K562 (cell line): ENCODE measurements at regions not wholly inside any gene's neighbourhood (a gene's known extent, or its start where the extent isn't known, plus 50 kb on each side); places are given as distances from the start of the nearest gene placed in this dataset.
A peak's percentile ranks its signal among the peaks of the same experiment; 100 is the strongest.
"Not testable (repeated sequence)": the region's sequence is repeated elsewhere in the genome, so short reads cannot be mapped to it uniquely, and the experiment has no call there.

Experiments used
- ATAC-seq: fragments of 200-7000 bp; cut with Tn5 transposase; 3 replicates; pipeline ENCODE4 v1.9.1; 2020; ENCODE audit warnings: moderate library complexity
- BruUV-seq: library from RNA; stranded (reverse); fragments of 400-500 nt; replicated peaks from 2 replicates; lab custom pipeline; 2021; lab: Mats Ljungman, UMichigan
- CTCF ChIA-PET: fragments of 300-600 bp; formaldehyde crosslinking; extraction: SDS; loops from one replicate; lab custom pipeline; 2021; ENCODE audit warnings: low intra/inter-chr PET ratio; lab: Yijun Ruan, JAX
- POLR2A ChIA-PET: fragments of 300-600, 350-650 bp; sonication (Branson Sonifier 250); formaldehyde crosslinking; extraction: SDS; loops from one replicate; lab custom pipeline; 2021; ENCODE audit warnings: antibody characterized with exemption, inconsistent platforms; lab: Yijun Ruan, JAX
- DNase-seq, 4 experiments: peaks; one replicate each; pipeline versions ENCODE4 v3.0.0 to v3.0.0-alpha.2; 2011 to 2018; ENCODE audit warnings: low spot score in 3 of 4, mixed read lengths in 3 of 4; ENCODE audit errors: extremely low read depth in 1 of 4
- FAIRE-seq: peaks from 2 replicates; lab custom pipeline; 2011; peaks lifted over from hg19 to GRCh38; lab: Jason Lieb, UNC
- H2AFZ ChIP-seq: 2 replicates; pipeline ENCODE4 v1.6.0; 2011; ENCODE audit warnings: low read depth, low read length, control low read depth, inconsistent platforms
- H3K27ac ChIP-seq: fragments of 200-600 bp; 3 replicates; pipeline ENCODE4 v1.8.0; 2011; ENCODE audit warnings: low read depth, mild to moderate bottlenecking, control low read depth, inconsistent platforms, low read length, moderate library complexity, mixed read lengths; ENCODE audit errors: extremely low read depth
- H3K27me3 ChIP-seq, 2 experiments: fragments of 300-600 bp in 1 of 2; 2 replicates in 1 of 2; 3 replicates in 1 of 2; pipeline versions ENCODE4 v1.6.0 to v1.8.0; 2011; ENCODE audit warnings: inconsistent platforms in 2 of 2, low read length in 2 of 2, mild to moderate bottlenecking in 1 of 2, mixed read lengths in 1 of 2, moderate library complexity in 1 of 2; ENCODE audit not compliant: control insufficient read depth in 2 of 2, insufficient read depth in 2 of 2
- H3K36me3 ChIP-seq: fragments of 300-600 bp; 3 replicates; pipeline ENCODE4 v1.8.0; 2011; ENCODE audit warnings: mild to moderate bottlenecking, low read length, inconsistent platforms; ENCODE audit not compliant: control insufficient read depth, insufficient read depth
- H3K4me1 ChIP-seq, 2 experiments: fragments of 200-600 bp in 1 of 2; replicated peaks in 1 of 2; 2 replicates in 1 of 2; 3 replicates in 1 of 2; pipeline versions ENCODE4 v1.5.1 to v1.8.0; 2011; ENCODE audit warnings: inconsistent platforms in 2 of 2, low read length in 2 of 2, mild to moderate bottlenecking in 1 of 2, mixed read lengths in 1 of 2, moderate library complexity in 1 of 2; ENCODE audit not compliant: control insufficient read depth in 2 of 2, insufficient read depth in 2 of 2
- H3K4me2 ChIP-seq: 2 replicates; pipeline ENCODE4 v1.6.1; 2011; ENCODE audit warnings: low read length, control low read depth, inconsistent platforms, mixed read lengths; ENCODE audit not compliant: insufficient read depth
- H3K4me3 ChIP-seq: fragments of 200-600 bp; sonication (generic), shearing (Covaris generic); 2 replicates; pipeline ENCODE4 v1.5.1; 2016; ENCODE audit warnings: control low read depth, inconsistent platforms
- H3K79me2 ChIP-seq: fragments of 200-600 bp; 3 replicates; pipeline ENCODE4 v1.8.0; 2011; ENCODE audit warnings: low read length, inconsistent platforms; ENCODE audit not compliant: control insufficient read depth, insufficient read depth
- H3K9ac ChIP-seq, 2 experiments: 2 replicates each; pipeline versions ENCODE4 v1.6.0 to v1.6.1; 2011; ENCODE audit warnings: low read depth in 2 of 2, low read length in 2 of 2, control low read depth in 1 of 2, inconsistent platforms in 1 of 2, mild to moderate bottlenecking in 1 of 2, mixed read lengths in 1 of 2; ENCODE audit not compliant: insufficient read depth in 1 of 2
- H3K9me1 ChIP-seq: one replicate; pipeline ENCODE4 v1.6.0; 2011; ENCODE audit warnings: inconsistent platforms, mild to moderate bottlenecking, low read length, moderate library complexity; ENCODE audit not compliant: control insufficient read depth, insufficient read depth
- H3K9me3 ChIP-seq: replicated peaks from 2 replicates; pipeline ENCODE4 v1.5.1; 2011; ENCODE audit warnings: low read depth, low read length, inconsistent platforms; ENCODE audit not compliant: control insufficient read depth, insufficient read depth
- H4K20me1 ChIP-seq: replicated peaks from 2 replicates; pipeline ENCODE4 v1.6.1; 2011; ENCODE audit warnings: low read length, inconsistent platforms, mixed read lengths; ENCODE audit not compliant: control insufficient read depth, insufficient read depth
- BRCA1 ChIP-seq, 2 experiments: fragments of 450-650 bp in 1 of 2; sonication (generic) in 1 of 2; formaldehyde crosslinking in 1 of 2; IDR thresholded peaks; 2 replicates each; pipeline versions ENCODE4 v1.5.0 to v1.6.1; 2017 to 2020; ENCODE audit warnings: mild to moderate bottlenecking in 1 of 2, missing genetic modification reagents in 1 of 2
- MIER1 ChIP-seq: fragments of 450-650 bp; IDR thresholded peaks from 2 replicates; pipeline ENCODE4 v1.6.1; 2016; ENCODE audit warnings: antibody characterized with exemption, mild to moderate bottlenecking, low read depth
- RBM25 ChIP-seq: fragments of 200-400 bp; formaldehyde crosslinking; IDR thresholded peaks from 2 replicates; pipeline ENCODE4 v1.6.1; 2018; ENCODE audit warnings: low read length, low read depth, moderate library complexity; ENCODE audit not compliant: severe bottlenecking
- SAP30 ChIP-seq: fragments of 200-600 bp; sonication (generic); IDR thresholded peaks from 2 replicates; pipeline ENCODE4 v1.6.1; 2012; ENCODE audit warnings: borderline replicate concordance, low read depth, mild to moderate bottlenecking, moderate library complexity, low read length, control low read depth, inconsistent platforms; ENCODE audit not compliant: insufficient read depth, poor library complexity, severe bottlenecking
- TAF7 ChIP-seq: fragments of 450-650 bp; IDR thresholded peaks from 2 replicates; pipeline ENCODE4 v1.6.1; 2016; ENCODE audit warnings: missing genetic modification characterization, missing compliant biosample characterization
- TBP ChIP-seq: optimal IDR thresholded peaks from 2 replicates; pipeline ENCODE3; 2011; ENCODE audit warnings: low read depth, low read length, improper control_type of control experiment
- TSC22D4 ChIP-seq: fragments of 450-650 bp; IDR thresholded peaks from 2 replicates; pipeline ENCODE4 v1.6.1; 2016; ENCODE audit warnings: missing genetic modification characterization, missing biosample characterization, control low read depth
- ZNF146 ChIP-seq: IDR thresholded peaks from one replicate; pipeline ENCODE4 v1.6.1; 2018; ENCODE audit warnings: missing compliant biosample characterization; ENCODE audit not compliant: unreplicated experiment
- WGBS: fragments of 100-300 bp; shearing (Covaris generic); methylation state at CpG from one replicate; pipeline ENCODE4 v1.1.6; 2016; ENCODE audit warnings: low coverage, mixed read lengths; ENCODE audit not compliant: insufficient coverage; ENCODE audit errors: missing lambda C conversion rate; 5-methylcytosine and 5-hydroxymethylcytosine counted together
- in situ Hi-C: fragments of 300-500 bp; cut with MboI; formaldehyde crosslinking; loops from 4 replicates; pipeline ENCODE4 v1.15.0; 2018; ENCODE audit warnings: inconsistent platforms, mixed read lengths
- intact Hi-C: fragments of 100-400 bp; cut with micrococcal nuclease; formaldehyde crosslinking; loops from 2 replicates; pipeline ENCODE4 v1.14.2; 2022
- TF ChIP-seq, protein P1 (sequence below): sonication (generic); formaldehyde crosslinking; IDR thresholded peaks from 2 replicates; pipeline ENCODE4 v1.5.0; 2020; ENCODE audit warnings: missing genetic modification reagents

DNA sequence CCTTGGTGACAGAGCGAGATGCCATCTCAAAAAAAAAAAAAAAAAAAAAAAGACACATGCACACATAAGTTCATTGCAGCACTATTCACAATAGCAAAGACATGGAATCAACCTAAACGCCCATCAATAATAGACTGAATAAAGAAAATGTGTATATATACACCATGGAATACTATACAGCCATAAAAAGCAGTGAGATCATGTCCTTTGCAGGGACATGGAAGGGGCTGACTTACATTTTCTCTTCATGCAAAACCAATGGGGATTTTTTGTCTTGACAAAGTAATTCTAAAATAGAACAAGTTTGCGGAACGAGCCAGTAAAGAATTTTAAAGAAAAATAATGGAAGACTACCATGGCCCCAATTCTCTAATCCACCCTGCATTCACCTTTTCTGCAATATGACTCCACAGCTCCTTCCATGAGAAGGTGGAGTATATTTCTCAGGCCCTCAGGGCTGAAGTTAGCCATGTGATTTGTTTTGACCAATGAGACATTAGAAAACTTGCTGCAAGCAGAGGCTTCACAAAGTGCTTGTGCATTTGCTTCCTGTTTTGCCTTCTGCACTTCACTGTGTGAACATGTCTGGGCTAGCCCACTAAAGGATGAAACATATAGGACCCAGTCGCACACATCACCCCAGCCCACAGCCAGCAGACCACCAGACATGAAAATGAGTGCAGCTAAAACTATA, 78.8 kb upstream of the NR5A2 start:
- Histone ChIP-seq H3K9me3 (no peaks in the 10 kb centered on the region), H3K4me1 (no peaks in the 10 kb centered on the region), H3K9ac (no peak overlapping the region), H3K27ac (no peak overlapping the region), H2AFZ (no peak overlapping the region), H3K4me3 (no peak overlapping the region), H3K79me2 (no peaks in the 10 kb centered on the region), H4K20me1 (no peaks in the 10 kb centered on the region), H3K9me1 (no peaks in the 10 kb centered on the region), H3K4me2 (no peak overlapping the region), H3K36me3 (no peaks in the 10 kb centered on the region), H3K27me3 (no peaks in the 10 kb centered on the region)
- DNase-seq (peak in 1 of 4 experiments; percentile 15), FAIRE-seq (no peak), ATAC-seq (peak; percentile 41; the same call in 1 of the 3 replicates)
- intact Hi-C loops (no loop called here), in situ Hi-C loops (no loop called here)
- WGBS: 7% methylated on average over 5 of the region's 5 CpGs
- ChIA-PET POLR2A (interaction anchor here (0.5 to 1.0 kb wide), 2 partner anchors 19 to 453 kb away, joined by 3 read pairs; no protein-coding TSS in a partner anchor), CTCF (no interaction called here)
- no TSS peak for BruUV-seq
- TF ChIP-seq TSC22D4 (tag) (no peak), BRCA1 (IDR thresholded peaks at IDR 0.05) (no peak), BRCA1 (CRISPR knock-in tag; IDR thresholded peaks at IDR 0.05) (no peak), MIER1 (no peak), TBP (no peak), TAF7 (tag) (no peak), ZNF146 (CRISPR knock-in tag) (peak; percentile 64), SAP30 (no peak), RBM25 (peak; percentile 25)
- TF ChIP-seq, protein P1, sequence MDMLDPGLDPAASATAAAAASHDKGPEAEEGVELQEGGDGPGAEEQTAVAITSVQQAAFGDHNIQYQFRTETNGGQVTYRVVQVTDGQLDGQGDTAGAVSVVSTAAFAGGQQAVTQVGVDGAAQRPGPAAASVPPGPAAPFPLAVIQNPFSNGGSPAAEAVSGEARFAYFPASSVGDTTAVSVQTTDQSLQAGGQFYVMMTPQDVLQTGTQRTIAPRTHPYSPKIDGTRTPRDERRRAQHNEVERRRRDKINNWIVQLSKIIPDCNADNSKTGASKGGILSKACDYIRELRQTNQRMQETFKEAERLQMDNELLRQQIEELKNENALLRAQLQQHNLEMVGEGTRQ: peak; percentile 41; the same call in 1 of the 2 replicates

DNA sequence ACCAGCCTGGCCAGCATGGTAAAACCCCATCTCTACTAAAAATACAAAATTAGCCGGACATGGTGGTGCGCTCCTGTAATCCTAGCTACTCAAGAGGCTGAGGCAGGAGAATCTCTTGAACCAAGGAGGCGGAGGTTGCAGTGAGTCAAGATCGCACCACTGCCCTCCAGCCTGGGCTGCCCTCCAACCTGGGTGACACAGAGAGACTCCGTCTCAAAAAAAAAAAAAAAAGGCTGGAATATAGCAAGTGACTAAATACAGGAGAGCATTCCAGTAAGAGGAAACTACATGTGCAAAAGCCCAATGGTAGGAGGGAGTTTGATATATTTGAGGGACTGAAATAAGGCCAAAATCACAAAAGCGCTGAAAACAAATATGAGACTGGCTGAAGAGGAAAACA, 76.5 kb upstream of the NR5A2 start:
- CTCF ChIA-PET: not testable (repeated sequence)

More for the DNA sequence above, 76.5 kb upstream of the NR5A2 start:
- H2AFZ ChIP-seq, H3K4me1 ChIP-seq, FAIRE-seq, BruUV-seq, H3K27me3 ChIP-seq, DNase-seq, H4K20me1 ChIP-seq, ATAC-seq, H3K36me3 ChIP-seq, in situ Hi-C loops, H3K4me3 ChIP-seq, H3K9me3 ChIP-seq, H3K27ac ChIP-seq, H3K9me1 ChIP-seq, H3K9ac ChIP-seq, H3K79me2 ChIP-seq, H3K4me2 ChIP-seq: not testable (repeated sequence)
- intact Hi-C loops: loop anchor here (10.0 kb wide), 1 partner anchor 534 kb away; no protein-coding TSS in a partner anchor
- POLR2A ChIA-PET: interaction anchor here (0.6 kb wide), 1 partner anchor 1059 kb away, joined by 3 read pairs; no protein-coding TSS in a partner anchor
- 2% methylated on average over 6 of the region's 6 CpGs for WGBS
